ENCODE measurements at regions not wholly inside any gene's neighbourhood (a gene's known extent, or its start where the extent isn't known, plus 50 kb on each side); places are given as distances from the start of the nearest gene placed in this dataset.

GRCh38 chr5:171562822-171563221 lies 143.4 kb downstream of the FGF18 start:
- H3K4me3 ChIP-seq (ENCODE audit: low read depth, low read length), result no peak overlapping the region
- no peak for TF ChIP-seq CTCF (IDR thresholded peaks at IDR 0.05; ENCODE audit: borderline replicate concordance, insufficient read depth, low read depth, low read length)

GRCh38 chr5:171568389-171568788 lies 148.9 kb downstream of the FGF18 start:
- TF ChIP-seq CTCF (IDR thresholded peaks at IDR 0.05; ENCODE audit: borderline replicate concordance, insufficient read depth, low read depth, low read length), result no peak
- no peak overlapping the region for H3K4me3 ChIP-seq (ENCODE audit: low read depth, low read length)

GRCh38 chr5:171569065-171569712 lies 149.7 kb downstream of the FGF18 start:
- TF ChIP-seq CTCF (IDR thresholded peaks at IDR 0.05; ENCODE audit: borderline replicate concordance, insufficient read depth, low read depth, low read length), result no peak
- H3K4me3 ChIP-seq (ENCODE audit: low read depth, low read length), result no peak overlapping the region

GRCh38 chr5:171570244-171570825 lies 150.9 kb downstream of the FGF18 start:
- no peak for TF ChIP-seq CTCF (IDR thresholded peaks at IDR 0.05; ENCODE audit: borderline replicate concordance, insufficient read depth, low read depth, low read length)
- no peak overlapping the region for H3K4me3 ChIP-seq (ENCODE audit: low read depth, low read length)

- TF ChIP-seq CTCF (IDR thresholded peaks at IDR 0.05; ENCODE audit: borderline replicate concordance, insufficient read depth, low read depth, low read length), result no peak
Measured at GRCh38 chr5:171571663-171572062, 152.2 kb downstream of the FGF18 start.

GRCh38 chr5:171573021-171573420 lies 153.6 kb downstream of the FGF18 start:
- H3K4me3 ChIP-seq (ENCODE audit: low read depth, low read length), result no peak overlapping the region
- no peak for TF ChIP-seq CTCF (IDR thresholded peaks at IDR 0.05; ENCODE audit: borderline replicate concordance, insufficient read depth, low read depth, low read length)

More at GRCh38 chr5:171571663-171572062, 152.2 kb downstream of the FGF18 start:
- no peak overlapping the region for H3K4me3 ChIP-seq (ENCODE audit: low read depth, low read length)

All from GM12875 (cell line).